Smooth muscle cell (in vitro differentiated cells): ENCODE measurements at regions not wholly inside any gene's neighbourhood (a gene's known extent, or its start where the extent isn't known, plus 50 kb on each side); places are given as distances from the start of the nearest gene placed in this dataset.
"Not testable (repeated sequence)": the region's sequence is repeated elsewhere in the genome, so short reads cannot be mapped to it uniquely, and the experiment has no call there.

Experiments
- DNase-seq: peaks from one replicate; lab custom pipeline; 2025; ENCODE audit not compliant: unreplicated experiment; lab: John Stamatoyannopoulos, UW
- H2AFZ ChIP-seq: fragments of 200-600 bp; sonication (generic); 2 replicates; pipeline ENCODE4 v1.6.0; 2016; ENCODE audit warnings: antibody characterized with exemption, low read depth, mild to moderate bottlenecking
- H3F3A ChIP-seq: fragments of 200-600 bp; sonication (generic); 2 replicates; pipeline ENCODE4 v1.6.0; 2017; ENCODE audit warnings: antibody characterized with exemption, low read depth
- H3K27ac ChIP-seq: fragments of 200-600 bp; sonication (generic); 2 replicates; pipeline ENCODE4 v1.5.1; 2016; ENCODE audit warnings: low read depth, mild to moderate bottlenecking
- H3K27me3 ChIP-seq: fragments of 200-600 bp; sonication (generic); 2 replicates; pipeline ENCODE4 v1.6.1; 2016; ENCODE audit warnings: low read depth, mild to moderate bottlenecking
- H3K36me3 ChIP-seq: fragments of 200-600 bp; sonication (generic); 2 replicates; pipeline ENCODE4 v1.5.1; 2016; ENCODE audit warnings: low read depth
- H3K4me1 ChIP-seq: fragments of 200-600 bp; sonication (generic); 2 replicates; pipeline ENCODE4 v1.5.1; 2016; ENCODE audit warnings: low read depth
- H3K4me2 ChIP-seq: fragments of 200-600 bp; sonication (generic); 2 replicates; pipeline ENCODE4 v1.6.0; 2016; ENCODE audit warnings: mild to moderate bottlenecking
- H3K4me3 ChIP-seq: fragments of 200-600 bp; sonication (generic); 2 replicates; pipeline ENCODE4 v1.5.1; 2016; ENCODE audit warnings: mild to moderate bottlenecking
- H3K79me2 ChIP-seq: fragments of 200-600 bp; sonication (generic); 2 replicates; pipeline ENCODE4 v1.6.0; 2016; ENCODE audit warnings: low read depth, mild to moderate bottlenecking
- H3K9ac ChIP-seq: fragments of 200-600 bp; sonication (generic); 2 replicates; pipeline ENCODE4 v1.6.0; 2016; ENCODE audit warnings: low read depth
- H3K9me3 ChIP-seq: fragments of 200-600 bp; sonication (generic); replicated peaks from 2 replicates; pipeline ENCODE4 v1.5.1; 2016; ENCODE audit warnings: low read depth
- H4K20me1 ChIP-seq: fragments of 200-600 bp; sonication (generic); 2 replicates; pipeline ENCODE4 v1.6.0; 2016; ENCODE audit warnings: low read depth
- WGBS: methylation state at CpG from one replicate; pipeline ENCODE4 v1.1.7; 2016; ENCODE audit warnings: low lambda C conversion rate; 5-methylcytosine and 5-hydroxymethylcytosine counted together
- TF ChIP-seq, protein P1 (sequence below): fragments of 200-600 bp; sonication (generic); IDR thresholded peaks from 2 replicates; pipeline ENCODE4 v1.5.1; 2017; ENCODE audit warnings: borderline replicate concordance, mild to moderate bottlenecking, antibody characterized with exemption; ENCODE audit not compliant: insufficient read depth, poor library complexity, severe bottlenecking

DNA sequence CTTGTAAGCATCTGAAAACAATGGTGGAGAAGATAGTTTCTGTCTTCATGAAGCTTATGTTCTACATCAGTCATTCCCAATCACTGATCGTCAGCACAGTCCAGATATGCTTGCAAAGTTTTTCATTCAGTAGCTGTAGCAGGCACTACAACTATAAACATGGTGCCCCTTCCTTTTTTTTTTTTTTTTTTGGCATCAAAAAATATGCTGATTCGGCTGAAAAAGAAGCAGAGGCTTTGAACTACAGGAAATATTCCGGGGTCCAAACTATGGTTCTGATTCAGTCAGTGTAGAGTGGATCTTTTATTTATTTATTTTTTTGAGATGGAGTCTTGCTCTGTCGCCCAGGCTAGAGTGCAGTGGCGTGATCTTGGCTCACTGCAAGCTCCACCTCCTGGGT lies 414.4 kb downstream of the OLFM4 start:
- Histone ChIP-seq H3K4me1 (no peaks in the 10 kb centered on the region), H3K27me3 (no peaks in the 10 kb centered on the region), H3K9me3 (no peaks in the 10 kb centered on the region), H3F3A (no peaks in the 10 kb centered on the region), H3K4me2 (no peak overlapping the region), H3K27ac (no peak overlapping the region), H3K9ac (no peak overlapping the region), H3K4me3 (no peak overlapping the region), H3K36me3 (no peaks in the 10 kb centered on the region), H2AFZ (no peak overlapping the region), H3K79me2 (no peaks in the 10 kb centered on the region), H4K20me1 (no peaks in the 10 kb centered on the region)
- DNase-seq, result no peak
- TF ChIP-seq, protein P1, sequence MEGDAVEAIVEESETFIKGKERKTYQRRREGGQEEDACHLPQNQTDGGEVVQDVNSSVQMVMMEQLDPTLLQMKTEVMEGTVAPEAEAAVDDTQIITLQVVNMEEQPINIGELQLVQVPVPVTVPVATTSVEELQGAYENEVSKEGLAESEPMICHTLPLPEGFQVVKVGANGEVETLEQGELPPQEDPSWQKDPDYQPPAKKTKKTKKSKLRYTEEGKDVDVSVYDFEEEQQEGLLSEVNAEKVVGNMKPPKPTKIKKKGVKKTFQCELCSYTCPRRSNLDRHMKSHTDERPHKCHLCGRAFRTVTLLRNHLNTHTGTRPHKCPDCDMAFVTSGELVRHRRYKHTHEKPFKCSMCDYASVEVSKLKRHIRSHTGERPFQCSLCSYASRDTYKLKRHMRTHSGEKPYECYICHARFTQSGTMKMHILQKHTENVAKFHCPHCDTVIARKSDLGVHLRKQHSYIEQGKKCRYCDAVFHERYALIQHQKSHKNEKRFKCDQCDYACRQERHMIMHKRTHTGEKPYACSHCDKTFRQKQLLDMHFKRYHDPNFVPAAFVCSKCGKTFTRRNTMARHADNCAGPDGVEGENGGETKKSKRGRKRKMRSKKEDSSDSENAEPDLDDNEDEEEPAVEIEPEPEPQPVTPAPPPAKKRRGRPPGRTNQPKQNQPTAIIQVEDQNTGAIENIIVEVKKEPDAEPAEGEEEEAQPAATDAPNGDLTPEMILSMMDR, result no peak
- WGBS, result 82% methylated on average over 5 of the region's 5 CpGs

DNA sequence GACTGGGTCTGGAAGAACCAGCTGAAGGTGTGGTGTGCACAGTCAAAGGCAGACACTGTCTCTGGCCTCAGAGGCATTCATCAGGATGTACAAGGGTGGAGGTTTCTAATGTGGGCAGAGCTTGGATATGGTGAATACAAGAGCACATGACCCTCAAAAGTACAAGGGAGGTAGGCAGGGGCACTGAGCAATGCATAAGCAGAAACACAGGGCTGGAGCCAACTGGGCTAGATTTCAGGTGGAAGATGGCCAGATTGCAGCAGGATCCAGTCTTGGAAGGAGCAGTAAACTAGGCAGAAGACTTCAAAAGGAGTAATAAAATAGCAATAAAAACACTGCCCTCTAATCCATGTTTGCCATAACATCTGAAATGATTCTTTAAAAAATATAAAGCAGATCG lies 417.1 kb downstream of the OLFM4 start:
- Histone ChIP-seq H3K27ac (no peak overlapping the region), H3K9me3 (no peaks in the 10 kb centered on the region), H3F3A (no peaks in the 10 kb centered on the region), H3K79me2 (no peaks in the 10 kb centered on the region), H4K20me1 (no peaks in the 10 kb centered on the region), H3K36me3 (no peaks in the 10 kb centered on the region), H3K9ac (no peak overlapping the region), H3K27me3 (no peaks in the 10 kb centered on the region), H3K4me1 (no peaks in the 10 kb centered on the region), H2AFZ (no peak overlapping the region), H3K4me2 (no peak overlapping the region), H3K4me3 (no peak overlapping the region)
- TF ChIP-seq, protein P1, result no peak
- no peak for DNase-seq
- WGBS, result 86% methylated on average over 1 of the region's 1 CpG

DNA sequence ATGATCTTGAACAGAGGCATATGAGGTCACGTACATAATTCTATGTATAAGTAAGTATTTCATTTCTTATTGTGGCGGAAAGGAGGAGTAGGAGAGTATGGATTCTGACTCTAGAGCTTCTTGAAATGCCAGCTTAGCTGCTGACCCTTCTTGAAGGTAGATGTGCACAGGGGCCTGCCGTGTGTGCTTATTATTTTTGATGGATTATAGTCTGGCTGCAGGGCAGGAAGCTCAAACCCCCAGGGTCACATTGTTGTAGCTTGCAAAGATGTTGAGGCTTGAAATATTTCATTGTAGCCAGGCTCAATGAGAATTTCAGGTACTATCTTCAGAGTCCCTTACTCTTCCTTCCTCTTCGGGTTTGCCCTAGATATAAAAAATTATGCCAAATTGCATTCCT lies 418.8 kb downstream of the OLFM4 start:
- no peak overlapping the region for H2AFZ ChIP-seq
- WGBS, result 83% methylated on average over 4 of the region's 4 CpGs
- no peaks in the 10 kb centered on the region for H3K9me3 ChIP-seq
- no peaks in the 10 kb centered on the region for H3K4me1 ChIP-seq
- TF ChIP-seq, protein P1, result no peak
- H3F3A ChIP-seq, result no peaks in the 10 kb centered on the region
- no peak overlapping the region for H3K4me2 ChIP-seq
- no peak overlapping the region for H3K4me3 ChIP-seq
- no peaks in the 10 kb centered on the region for H3K79me2 ChIP-seq
- no peaks in the 10 kb centered on the region for H4K20me1 ChIP-seq
- no peak overlapping the region for H3K9ac ChIP-seq
- no peak overlapping the region for H3K27ac ChIP-seq
- no peak for DNase-seq
- no peaks in the 10 kb centered on the region for H3K36me3 ChIP-seq
- H3K27me3 ChIP-seq, result no peaks in the 10 kb centered on the region

DNA sequence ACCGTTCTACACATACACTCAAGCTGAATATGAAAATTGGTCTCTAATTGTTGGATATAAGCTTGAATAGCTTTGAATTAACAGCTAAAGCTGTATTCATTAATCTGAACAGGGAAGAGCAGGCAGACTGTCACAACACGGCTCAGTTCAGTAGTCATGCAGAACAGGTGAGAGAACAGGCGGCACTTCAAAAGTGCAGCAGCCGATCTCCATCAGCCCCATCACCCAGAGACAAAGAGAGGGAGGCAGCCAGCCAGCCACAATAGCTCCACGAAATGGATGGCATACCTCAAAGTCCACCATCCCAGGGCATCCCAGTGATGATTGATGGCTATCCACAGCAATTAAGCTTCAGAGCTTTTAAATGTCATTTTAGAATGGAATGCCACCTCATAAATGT lies 419.2 kb downstream of the OLFM4 start:
- no peaks in the 10 kb centered on the region for H4K20me1 ChIP-seq
- no peak for DNase-seq
- H3K4me3 ChIP-seq, result no peak overlapping the region
- no peak overlapping the region for H3K27ac ChIP-seq
- H3K4me1 ChIP-seq, result no peaks in the 10 kb centered on the region
- no peaks in the 10 kb centered on the region for H3K27me3 ChIP-seq
- H3F3A ChIP-seq, result no peaks in the 10 kb centered on the region
- WGBS, result 83% methylated on average over 5 of the region's 5 CpGs
- no peak overlapping the region for H3K9ac ChIP-seq
- H2AFZ ChIP-seq, result no peak overlapping the region
- H3K9me3 ChIP-seq, result no peaks in the 10 kb centered on the region
- H3K4me2 ChIP-seq, result no peak overlapping the region
- no peaks in the 10 kb centered on the region for H3K79me2 ChIP-seq
- H3K36me3 ChIP-seq, result no peaks in the 10 kb centered on the region
- TF ChIP-seq, protein P1, result no peak

DNA sequence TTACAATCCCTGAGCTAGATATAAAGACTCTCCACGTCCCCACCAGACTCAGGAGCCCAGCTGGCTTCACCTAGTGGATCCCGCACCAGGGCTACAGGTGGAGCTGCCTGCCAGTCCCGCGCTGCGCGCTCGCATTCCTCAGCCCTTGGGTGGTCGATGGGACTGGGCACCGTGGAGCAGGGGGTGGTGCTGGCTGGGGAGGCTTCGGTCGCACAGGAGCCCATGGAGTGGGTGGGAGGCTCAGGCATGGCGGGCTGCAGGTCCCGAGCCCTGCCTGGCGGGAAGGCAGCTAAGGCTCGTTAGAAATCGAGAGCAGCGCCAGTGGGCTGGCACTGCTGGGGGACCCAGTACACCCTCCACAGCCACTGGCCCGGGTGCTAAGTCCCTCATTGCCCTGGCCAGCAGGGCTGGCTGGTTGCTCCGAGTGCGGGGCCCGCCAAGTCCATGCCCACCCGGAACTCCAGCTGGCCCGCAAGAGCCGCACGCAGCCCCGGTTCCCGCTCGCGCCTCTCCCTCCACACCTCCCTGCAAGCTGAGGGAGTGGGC lies 423.7 kb downstream of the OLFM4 start:
- not testable (repeated sequence) for H3K4me2 ChIP-seq, H4K20me1 ChIP-seq, H3K36me3 ChIP-seq, H3K9me3 ChIP-seq, H3K79me2 ChIP-seq, H3K4me1 ChIP-seq, H3F3A ChIP-seq, H3K9ac ChIP-seq, H3K4me3 ChIP-seq, H3K27ac ChIP-seq, H2AFZ ChIP-seq, H3K27me3 ChIP-seq, DNase-seq
- WGBS, result 97% methylated on average over 15 of the region's 29 CpGs
